HCT116 (cell line): ENCODE measurements at regions not wholly inside any gene's neighbourhood (a gene's known extent, or its start where the extent isn't known, plus 50 kb on each side); places are given as distances from the start of the nearest gene placed in this dataset.
"Not testable (repeated sequence)": the region's sequence is repeated elsewhere in the genome, so short reads cannot be mapped to it uniquely, and the experiment has no call there.

Source experiments
- ATAC-seq: fragments of 200-7000 bp; cut with Tn5 transposase; 2 replicates; pipeline ENCODE4 v1.9.1; 2020; ENCODE audit warnings: mild to moderate bottlenecking, moderate library complexity
- BruUV-seq: library from RNA; stranded (reverse); fragments of 400-500 nt; replicated peaks from 2 replicates; lab custom pipeline; 2021; lab: Mats Ljungman, UMichigan
- CTCF ChIA-PET: fragments of 300-600 bp; sonication (Branson Sonifier 250); formaldehyde crosslinking; loops from one replicate; lab custom pipeline; 2021; ENCODE audit warnings: antibody characterized with exemption; lab: Charles Lee
- POLR2A ChIA-PET: fragments of 300-600, 350-600 bp; sonication (Branson Sonifier 250); formaldehyde crosslinking; loops from one replicate; lab custom pipeline; 2021; ENCODE audit warnings: antibody characterized with exemption; lab: Charles Lee
- RAD21 ChIA-PET, 2 experiments: fragments of 300-600 bp; sonication (Branson Sonifier 250); formaldehyde crosslinking; loops; one replicate each; lab custom pipeline; 2023; ENCODE audit warnings: low total read pairs in 2 of 2; ENCODE audit not compliant: uncharacterized antibody in 2 of 2, unreplicated experiment in 2 of 2, low non-redundant PET in 1 of 2; lab: Charles Lee
- DNase-seq: peaks from one replicate; pipeline ENCODE4 v3.0.0-alpha.2; 2010; ENCODE audit warnings: low read depth, low spot score
- H2AFZ ChIP-seq: fragments of 200-600 bp; shearing (Covaris generic), sonication (generic); 2 replicates; pipeline ENCODE4 v1.6.1; 2017; ENCODE audit warnings: low read depth, mixed run types, mixed read lengths, antibody characterized with exemption, low read length; ENCODE audit not compliant: poor library complexity, severe bottlenecking
- H3K27ac ChIP-seq: 2 replicates; pipeline ENCODE4 v1.5.1; 2012; ENCODE audit warnings: low read depth, low read length
- H3K27me3 ChIP-seq: fragments of 200-600 bp; sonication (generic); 2 replicates; pipeline ENCODE4 v1.6.1; 2016; ENCODE audit warnings: mixed run types, low read length, mixed read lengths; ENCODE audit not compliant: insufficient read depth
- H3K36me3 ChIP-seq, 2 experiments: fragments of 200-500 bp in 1 of 2; fragments of 200-600 bp in 1 of 2; sonication (Bioruptor generic) in 1 of 2; sonication (generic) in 1 of 2; 2 replicates each; pipeline versions ENCODE4 v1.5.1 to v1.6.1; 2014 to 2016; ENCODE audit warnings: low read length in 2 of 2, inconsistent platforms in 1 of 2, mixed read lengths in 1 of 2, mixed run types in 1 of 2; ENCODE audit not compliant: insufficient read depth in 2 of 2, control insufficient read depth in 1 of 2
- H3K4me1 ChIP-seq, 2 experiments: fragments of 200-600 bp in 1 of 2; sonication (generic) in 1 of 2; 2 replicates each; pipeline versions ENCODE4 v1.5.1 to v1.6.1; 2012 to 2017; ENCODE audit warnings: low read length in 2 of 2, inconsistent platforms in 1 of 2, mild to moderate bottlenecking in 1 of 2, mixed read lengths in 1 of 2, mixed run types in 1 of 2, moderate library complexity in 1 of 2; ENCODE audit not compliant: insufficient read depth in 2 of 2, control insufficient read depth in 1 of 2
- H3K4me2 ChIP-seq: fragments of 200-600 bp; sonication (generic); 2 replicates; pipeline ENCODE4 v1.6.1; 2017; ENCODE audit warnings: mixed run types, low read length, mixed read lengths
- H3K4me3 ChIP-seq, 2 experiments: fragments of 200-600 bp in 1 of 2; sonication (generic) in 1 of 2; replicated peaks in 1 of 2; 2 replicates each; pipeline ENCODE4 v1.5.1; 2011 to 2016; ENCODE audit warnings: low read length in 2 of 2, control low read depth in 1 of 2, low read depth in 1 of 2, mild to moderate bottlenecking in 1 of 2, mixed read lengths in 1 of 2, mixed run types in 1 of 2
- H3K79me2 ChIP-seq: fragments of 200-600 bp; sonication (generic); 2 replicates; pipeline ENCODE4 v1.6.1; 2017; ENCODE audit warnings: mild to moderate bottlenecking, mixed run types, low read length, moderate library complexity, mixed read lengths; ENCODE audit not compliant: insufficient read depth
- H3K9ac ChIP-seq: fragments of 200-600 bp; sonication (generic); 2 replicates; pipeline ENCODE4 v1.6.1; 2016; ENCODE audit warnings: low read length, mixed read lengths
- H3K9me2 ChIP-seq: fragments of 200-600 bp; sonication (generic), shearing (Covaris generic); 2 replicates; pipeline ENCODE4 v1.6.1; 2017; ENCODE audit warnings: mixed run types, mild to moderate bottlenecking, moderate library complexity; ENCODE audit not compliant: insufficient read depth
- H3K9me3 ChIP-seq, 2 experiments: fragments of 200-500 bp in 1 of 2; fragments of 200-600 bp in 1 of 2; sonication (Bioruptor generic) in 1 of 2; sonication (generic) in 1 of 2; 2 replicates each; pipeline ENCODE4 v1.6.1; 2014 to 2017; ENCODE audit warnings: low read length in 2 of 2, mixed read lengths in 2 of 2, inconsistent platforms in 1 of 2, low read depth in 1 of 2, mild to moderate bottlenecking in 1 of 2, mixed run types in 1 of 2, moderate library complexity in 1 of 2; ENCODE audit not compliant: control insufficient read depth in 1 of 2, insufficient read depth in 1 of 2
- H4K20me1 ChIP-seq: fragments of 200-600 bp; sonication (generic), shearing (Covaris generic); 2 replicates; pipeline ENCODE4 v1.6.1; 2017; ENCODE audit warnings: mixed run types, mild to moderate bottlenecking, moderate library complexity; ENCODE audit not compliant: insufficient read depth
- ATF3 ChIP-seq: IDR thresholded peaks from 2 replicates; pipeline ENCODE4 v1.6.1; 2012
- CEBPB ChIP-seq: IDR thresholded peaks from 2 replicates; pipeline ENCODE4 v1.6.1; 2012; ENCODE audit warnings: low read depth
- EGR1 ChIP-seq: IDR thresholded peaks from 2 replicates; pipeline ENCODE4 v1.6.1; 2012; ENCODE audit warnings: low read depth
- EZH2 ChIP-seq: fragments of 200-600 bp; sonication (generic); IDR thresholded peaks from 2 replicates; pipeline ENCODE4 v1.6.1; 2017; ENCODE audit warnings: antibody characterized with exemption, mixed run types
- EZH2phosphoT487 ChIP-seq: fragments of 200-600 bp; IDR thresholded peaks from 2 replicates; pipeline ENCODE4 v1.6.1; 2018; ENCODE audit warnings: antibody characterized with exemption, borderline replicate concordance
- FOSL1 ChIP-seq: IDR thresholded peaks from 2 replicates; pipeline ENCODE4 v1.6.1; 2012; ENCODE audit warnings: low read depth
- JUND ChIP-seq: IDR thresholded peaks from 2 replicates; pipeline ENCODE4 v1.6.1; 2012
- POLR2A ChIP-seq: IDR thresholded peaks from 2 replicates; pipeline ENCODE4 v1.7.0; 2011; ENCODE audit warnings: borderline replicate concordance; ENCODE audit not compliant: insufficient read depth, insufficient read length; ENCODE audit errors: extremely low read depth
- POLR2AphosphoS5 ChIP-seq: IDR thresholded peaks from 2 replicates; pipeline ENCODE4 v1.6.1; 2011; ENCODE audit warnings: mild to moderate bottlenecking, low read depth, low read length, moderate library complexity
- RAD21 ChIP-seq: IDR thresholded peaks from 2 replicates; pipeline ENCODE4 v1.6.1; 2012; ENCODE audit warnings: low read depth, mild to moderate bottlenecking
- REST ChIP-seq: IDR thresholded peaks from 2 replicates; pipeline ENCODE4 v1.6.1; 2012; ENCODE audit warnings: low read depth
- SIN3A ChIP-seq: IDR thresholded peaks from 2 replicates; pipeline ENCODE4 v1.6.1; 2012; ENCODE audit warnings: low read depth
- SP1 ChIP-seq: IDR thresholded peaks from 2 replicates; pipeline ENCODE4 v1.6.1; 2012; ENCODE audit warnings: low read depth
- SRF ChIP-seq: IDR thresholded peaks from 2 replicates; pipeline ENCODE4 v1.6.1; 2012; ENCODE audit warnings: low read depth
- YY1 ChIP-seq: IDR thresholded peaks from 2 replicates; pipeline ENCODE4 v1.6.1; 2011; ENCODE audit warnings: low read length, low read depth, moderate library complexity, mild to moderate bottlenecking; ENCODE audit not compliant: insufficient replicate concordance; ENCODE audit errors: extremely low read depth
- ZBTB33 ChIP-seq: IDR thresholded peaks from 2 replicates; pipeline ENCODE4 v1.6.1; 2011; ENCODE audit warnings: mild to moderate bottlenecking, low read length, moderate library complexity; ENCODE audit not compliant: insufficient replicate concordance; ENCODE audit errors: extremely low read depth
- ZNF274 ChIP-seq: fragments of 200-500 bp; sonication (Bioruptor generic); IDR thresholded peaks from 2 replicates; pipeline ENCODE4 v1.6.1; 2014; ENCODE audit warnings: mild to moderate bottlenecking, low read depth, low read length, inconsistent platforms
- intact Hi-C: fragments of 100-400 bp; cut with micrococcal nuclease; formaldehyde crosslinking; loops from 2 replicates; pipeline ENCODE4 v1.10.0; 2022

- H3K27me3 ChIP-seq = 0 out of 2 replicates have a peak, but pooled peaks cover 15% of the 10 kb centered on the region
- ChIA-PET CTCF (no interaction called here), RAD21 (no interaction called here), POLR2A (no interaction called here)
- DNase-seq = no peak
- H3K27ac ChIP-seq = no peak overlapping the region
- H3K4me1 ChIP-seq = no peaks in the 10 kb centered on the region
- no peaks in the 10 kb centered on the region for H3K9me3 ChIP-seq
- no peak overlapping the region for H3K9ac ChIP-seq
- BruUV-seq = no TSS peak
- H3K36me3 ChIP-seq = no peaks in the 10 kb centered on the region
- no peak overlapping the region for H3K4me3 ChIP-seq
- no peaks in the 10 kb centered on the region for H4K20me1 ChIP-seq
- no peak overlapping the region for H3K4me2 ChIP-seq
- H3K79me2 ChIP-seq = no peaks in the 10 kb centered on the region
- intact Hi-C loops = loop anchor here (5.0 kb wide), 1 partner anchor 99 kb away; no protein-coding TSS in a partner anchor
- no peak for TF ChIP-seq RAD21
- TF ChIP-seq EZH2phosphoT487 = no peak
- no peak for TF ChIP-seq ZNF274
- TF ChIP-seq EGR1 = no peak
- TF ChIP-seq SIN3A = no peak
- no peak for TF ChIP-seq POLR2AphosphoS5
- no peak for TF ChIP-seq FOSL1
- TF ChIP-seq EZH2 = no peak
- TF ChIP-seq REST = no peak
- no peak for TF ChIP-seq SP1
- TF ChIP-seq JUND = no peak
- no peak for TF ChIP-seq CEBPB
- no peak for TF ChIP-seq SRF
- no peak for TF ChIP-seq YY1
- TF ChIP-seq POLR2A = no peak
- TF ChIP-seq ATF3 = no peak
- TF ChIP-seq ZBTB33 = no peak
- H3K9me2 ChIP-seq = no peaks in the 10 kb centered on the region
- no peak overlapping the region for H2AFZ ChIP-seq
- ATAC-seq = no peak
Measured at GRCh38 chr17:68670967-68671693, 70.0 kb upstream of the FAM20A start.

GRCh38 chr17:68666438-68666837 is 65.3 kb upstream of the FAM20A start:
- intact Hi-C loops, H3K36me3 ChIP-seq, H4K20me1 ChIP-seq, H3K79me2 ChIP-seq, BruUV-seq, H3K4me2 ChIP-seq, POLR2A ChIA-PET, H3K9ac ChIP-seq, H3K27ac ChIP-seq, DNase-seq, H3K9me3 ChIP-seq, CTCF ChIA-PET, H3K4me3 ChIP-seq, H3K4me1 ChIP-seq, H2AFZ ChIP-seq, RAD21 ChIA-PET, H3K9me2 ChIP-seq, ATAC-seq: not testable (repeated sequence)
- 0 out of 2 replicates have a peak, but pooled peaks cover 12% of the 10 kb centered on the region for H3K27me3 ChIP-seq
